ENCODE measurements at regions not wholly inside any gene's neighbourhood (a gene's known extent, or its start where the extent isn't known, plus 50 kb on each side); places are given as distances from the start of the nearest gene placed in this dataset.

GRCh38 chr1:114330451-114330983 is 176.8 kb upstream of the SYT6 start:
- Mint-ChIP-seq H3K9me3 (peaks cover 56% of the 10 kb centered on the region), H3K27ac (no peak overlapping the region), H3K4me1 (peaks cover 6% of the 10 kb centered on the region), H3K27me3 (ENCODE audit: low read depth, poor library complexity) (no peaks in the 10 kb centered on the region), H3K4me3 (no peak overlapping the region), H3K36me3 (ENCODE audit: low read depth) (peaks cover 30% of the 10 kb centered on the region)
- DNase-seq = no peak
- TF ChIP-seq CTCF (IDR thresholded peaks at IDR 0.05) = no peak

- DNase-seq = no peak
- Mint-ChIP-seq H3K9me3 (peaks cover 56% of the 10 kb centered on the region), H3K4me1 (peaks cover 13% of the 10 kb centered on the region), H3K4me3 (no peak overlapping the region), H3K27me3 (ENCODE audit: low read depth, poor library complexity) (no peaks in the 10 kb centered on the region), H3K36me3 (ENCODE audit: low read depth) (peaks cover 21% of the 10 kb centered on the region), H3K27ac (no peak overlapping the region)
- no peak for TF ChIP-seq CTCF (IDR thresholded peaks at IDR 0.05)
Observed at GRCh38 chr1:114328361-114328904, 174.8 kb upstream of the SYT6 start.

- peaks cover 43% of the 10 kb centered on the region for H3K9me3 Mint-ChIP-seq
- H3K27ac Mint-ChIP-seq = no peak overlapping the region
- H3K4me1 Mint-ChIP-seq = peaks cover 7% of the 10 kb centered on the region
- H3K36me3 Mint-ChIP-seq (ENCODE audit: low read depth) = peaks cover 21% of the 10 kb centered on the region
- TF ChIP-seq CTCF (IDR thresholded peaks at IDR 0.05) = no peak
- H3K27me3 Mint-ChIP-seq (ENCODE audit: low read depth, poor library complexity) = no peaks in the 10 kb centered on the region
- DNase-seq = no peak
- H3K4me3 Mint-ChIP-seq = no peak overlapping the region
Observed at GRCh38 chr1:114324662-114324965, 170.9 kb upstream of the SYT6 start.

- DNase-seq = no peak
- Mint-ChIP-seq H3K27me3 (ENCODE audit: low read depth, poor library complexity) (no peaks in the 10 kb centered on the region), H3K4me3 (no peak overlapping the region), H3K9me3 (peaks cover 43% of the 10 kb centered on the region), H3K27ac (no peak overlapping the region), H3K4me1 (peaks cover 7% of the 10 kb centered on the region), H3K36me3 (ENCODE audit: low read depth) (peaks cover 21% of the 10 kb centered on the region)
- TF ChIP-seq CTCF (IDR thresholded peaks at IDR 0.05) = no peak
Observed at GRCh38 chr1:114323959-114324661, 170.4 kb upstream of the SYT6 start.

GRCh38 chr1:114322734-114323133 is 169.1 kb upstream of the SYT6 start:
- DNase-seq = no peak
- peaks cover 7% of the 10 kb centered on the region for H3K4me1 Mint-ChIP-seq
- no peak overlapping the region for H3K27ac Mint-ChIP-seq
- no peak overlapping the region for H3K4me3 Mint-ChIP-seq
- H3K27me3 Mint-ChIP-seq (ENCODE audit: low read depth, poor library complexity) = no peaks in the 10 kb centered on the region
- no peak for TF ChIP-seq CTCF (IDR thresholded peaks at IDR 0.05)
- H3K9me3 Mint-ChIP-seq = peaks cover 32% of the 10 kb centered on the region
- peaks cover 18% of the 10 kb centered on the region for H3K36me3 Mint-ChIP-seq (ENCODE audit: low read depth)

- Mint-ChIP-seq H3K27ac (no peak overlapping the region), H3K36me3 (ENCODE audit: low read depth) (peaks cover 14% of the 10 kb centered on the region), H3K4me3 (no peak overlapping the region), H3K4me1 (peaks cover 7% of the 10 kb centered on the region), H3K27me3 (ENCODE audit: low read depth, poor library complexity) (no peaks in the 10 kb centered on the region), H3K9me3 (peaks cover 26% of the 10 kb centered on the region)
- TF ChIP-seq CTCF (IDR thresholded peaks at IDR 0.05) = no peak
- no peak for DNase-seq
Observed at GRCh38 chr1:114322207-114322606, 168.5 kb upstream of the SYT6 start.

Measured in nephron progenitor cell (in vitro differentiated cells).